PC-3 (cell line): ENCODE measurements at regions not wholly inside any gene's neighbourhood (a gene's known extent, or its start where the extent isn't known, plus 50 kb on each side); places are given as distances from the start of the nearest gene placed in this dataset.

ENCODE experiments used
- ATAC-seq: fragments of 200-7000 bp; cut with Tn5 transposase; 2 replicates; pipeline ENCODE4 v1.9.1; 2020; ENCODE audit warnings: mild to moderate bottlenecking, moderate library complexity
- BruUV-seq: library from RNA; stranded (reverse); fragments of 400-500 nt; replicated peaks from 2 replicates; lab custom pipeline; 2021; lab: Mats Ljungman, UMichigan
- CTCF ChIA-PET: fragments of 300-600 bp; sonication (Branson Sonifier 250); formaldehyde crosslinking; loops from one replicate; lab custom pipeline; 2022; ENCODE audit warnings: antibody characterized with exemption; lab: Charles Lee
- POLR2A ChIA-PET: fragments of 300-600 bp; sonication (Branson Sonifier 250); formaldehyde crosslinking; loops from one replicate; lab custom pipeline; 2022; ENCODE audit warnings: antibody characterized with exemption; ENCODE audit not compliant: unreplicated experiment; lab: Charles Lee
- DNase-seq: peaks from one replicate; pipeline ENCODE4 v3.0.0-alpha.2; 2015
- H2AFZ ChIP-seq: fragments of 300-600 bp; sonication (generic); 2 replicates; pipeline ENCODE4 v1.6.0; 2016; ENCODE audit warnings: antibody characterized with exemption, low read length
- H3F3A ChIP-seq: fragments of 300-600 bp; sonication (generic); one replicate; pipeline ENCODE4 v1.6.0; 2017; ENCODE audit warnings: antibody characterized with exemption, low read length, control low read depth, mild to moderate bottlenecking; ENCODE audit not compliant: unreplicated experiment
- H3K27ac ChIP-seq: fragments of 300-600 bp; sonication (generic); 2 replicates; pipeline ENCODE4 v1.5.1; 2016; ENCODE audit warnings: mild to moderate bottlenecking, low read length
- H3K27me3 ChIP-seq: fragments of 300-600 bp; sonication (generic); 2 replicates; pipeline ENCODE4 v1.6.1; 2016; ENCODE audit warnings: low read length, mixed read lengths
- H3K36me3 ChIP-seq: fragments of 300-600 bp; sonication (generic); 2 replicates; pipeline ENCODE4 v1.6.1; 2016; ENCODE audit warnings: low read depth, mixed run types, low read length, mixed read lengths
- H3K4me1 ChIP-seq: fragments of 300-600 bp; sonication (generic); 2 replicates; pipeline ENCODE4 v1.5.1; 2016; ENCODE audit warnings: low read length; ENCODE audit not compliant: insufficient read depth
- H3K4me2 ChIP-seq: fragments of 300-600 bp; sonication (generic); 2 replicates; pipeline ENCODE4 v1.6.0; 2016; ENCODE audit warnings: low read length
- H3K4me3 ChIP-seq: fragments of 300-600 bp; sonication (generic); 2 replicates; pipeline ENCODE4 v1.5.1; 2016; ENCODE audit warnings: mild to moderate bottlenecking, low read length, mixed read lengths
- H3K79me2 ChIP-seq: fragments of 300-600 bp; sonication (generic); 2 replicates; pipeline ENCODE4 v1.6.1; 2017; ENCODE audit warnings: low read length, mixed read lengths
- H3K9ac ChIP-seq: fragments of 300-600 bp; sonication (generic); 2 replicates; pipeline ENCODE4 v1.6.0; 2016; ENCODE audit warnings: mild to moderate bottlenecking, low read length
- H3K9me2 ChIP-seq: fragments of 300-600 bp; sonication (generic); replicated peaks from 2 replicates; pipeline ENCODE4 v1.6.1; 2016; ENCODE audit warnings: mixed run types, low read length, mixed read lengths
- H3K9me3 ChIP-seq: fragments of 300-600 bp; sonication (generic); 2 replicates; pipeline ENCODE4 v1.6.1; 2016; ENCODE audit warnings: low read length, mixed read lengths
- H4K20me1 ChIP-seq: fragments of 300-600 bp; sonication (generic); 2 replicates; pipeline ENCODE4 v1.6.1; 2016; ENCODE audit warnings: low read length, mixed read lengths
- CTCF ChIP-seq: fragments of 300-600 bp; sonication (generic); conservative IDR thresholded peaks from 2 replicates; pipeline ENCODE4 v1.5.1; 2017; ENCODE audit warnings: antibody characterized with exemption, low read depth, mild to moderate bottlenecking, low read length
- EZH2 ChIP-seq: fragments of 300-600 bp; sonication (generic); IDR thresholded peaks from one replicate; pipeline ENCODE4 v1.6.1; 2017; ENCODE audit warnings: antibody characterized with exemption, mild to moderate bottlenecking, low read length; ENCODE audit not compliant: unreplicated experiment
- EZH2phosphoT487 ChIP-seq: fragments of 300-600 bp; sonication (generic); IDR thresholded peaks from 2 replicates; pipeline ENCODE4 v1.6.1; 2018; ENCODE audit warnings: mild to moderate bottlenecking, antibody characterized with exemption, low read length, borderline replicate concordance
- intact Hi-C: fragments of 100-400 bp; cut with micrococcal nuclease; formaldehyde crosslinking; loops from 2 replicates; pipeline ENCODE4 v1.9.0; 2023

- no peaks in the 10 kb centered on the region for H3K9me2 ChIP-seq
- H3K9me3 ChIP-seq = no peaks in the 10 kb centered on the region
- ATAC-seq (no peak), DNase-seq (no peak)
- TF ChIP-seq EZH2 = no peak
- TF ChIP-seq EZH2phosphoT487 = no peak
- no peak for TF ChIP-seq CTCF
- POLR2A ChIA-PET = no interaction called here
- no peaks in the 10 kb centered on the region for H3K36me3 ChIP-seq
- no peak overlapping the region for H3K27ac ChIP-seq
- no peak overlapping the region for H3K9ac ChIP-seq
- H3K27me3 ChIP-seq = peaks cover 15% of the 10 kb centered on the region
- H3K4me2 ChIP-seq = no peak overlapping the region
- no peaks in the 10 kb centered on the region for H3K4me1 ChIP-seq
- no peak overlapping the region for H3K4me3 ChIP-seq
- CTCF ChIA-PET = no interaction called here
- no peaks in the 10 kb centered on the region for H3F3A ChIP-seq
- H4K20me1 ChIP-seq = no peaks in the 10 kb centered on the region
- intact Hi-C loops = no loop called here
- H3K79me2 ChIP-seq = no peaks in the 10 kb centered on the region
- no TSS peak for BruUV-seq
- H2AFZ ChIP-seq = no peak overlapping the region
Measured at GRCh38 chr9:2966565-2967300, 122.8 kb upstream of the PUM3 start.

GRCh38 chr9:2964470-2964869, 120.6 kb upstream of the PUM3 start:
- Histone ChIP-seq H4K20me1 (no peaks in the 10 kb centered on the region), H3K9ac (no peak overlapping the region), H3F3A (no peaks in the 10 kb centered on the region), H3K4me3 (no peak overlapping the region), H2AFZ (no peak overlapping the region), H3K9me2 (no peaks in the 10 kb centered on the region), H3K27ac (no peak overlapping the region), H3K4me2 (no peak overlapping the region), H3K9me3 (no peaks in the 10 kb centered on the region), H3K79me2 (no peaks in the 10 kb centered on the region), H3K27me3 (peaks cover 15% of the 10 kb centered on the region), H3K36me3 (no peaks in the 10 kb centered on the region), H3K4me1 (no peaks in the 10 kb centered on the region)
- ChIA-PET CTCF (no interaction called here), POLR2A (no interaction called here)
- TF ChIP-seq EZH2 (no peak), EZH2phosphoT487 (no peak)
- intact Hi-C loops = no loop called here
- ATAC-seq (no peak), DNase-seq (no peak)
- no TSS peak for BruUV-seq

- CTCF ChIA-PET = no interaction called here
- Histone ChIP-seq H3K4me3 (no peak overlapping the region), H3F3A (no peaks in the 10 kb centered on the region), H3K27me3 (peaks cover 18% of the 10 kb centered on the region), H3K27ac (no peak overlapping the region), H2AFZ (no peak overlapping the region), H3K9ac (no peak overlapping the region), H3K36me3 (no peaks in the 10 kb centered on the region), H3K9me2 (no peaks in the 10 kb centered on the region), H3K4me2 (no peak overlapping the region), H3K9me3 (no peaks in the 10 kb centered on the region), H4K20me1 (no peaks in the 10 kb centered on the region), H3K4me1 (no peaks in the 10 kb centered on the region), H3K79me2 (no peaks in the 10 kb centered on the region)
- no peak for DNase-seq
- intact Hi-C loops = no loop called here
- no TSS peak for BruUV-seq
- ATAC-seq = no peak
- no peak for TF ChIP-seq CTCF
- TF ChIP-seq EZH2phosphoT487 = no peak
- TF ChIP-seq EZH2 = no peak
- POLR2A ChIA-PET = no interaction called here
Measured at GRCh38 chr9:2963307-2963706, 119.4 kb upstream of the PUM3 start.
